Right lobe of liver (tissue), 4 donors: ENCODE measurements at regions not wholly inside any gene's neighbourhood (a gene's known extent, or its start where the extent isn't known, plus 50 kb on each side); places are given as distances from the start of the nearest gene placed in this dataset.

Experiments
- POLR2A ChIP-seq: fragments of 450-650 bp; IDR thresholded peaks from one replicate; pipeline ENCODE4 v1.6.1; 2017; ENCODE audit warnings: antibody characterized with exemption, mild to moderate bottlenecking
- TF ChIP-seq, protein P1 (sequence below), 4 donors: fragments of 200-600 bp in 3 of 4; fragments of 450-650 bp in 1 of 4; IDR thresholded peaks; one replicate each; pipeline versions ENCODE4 v1.5.1 to v1.8.0; 2016 to 2022; ENCODE audit warnings: antibody characterized with exemption in 4 of 4, mild to moderate bottlenecking in 2 of 4
- donor health status: DM: no; HTN: no; CAD: no.
- donor health status: DM: no; HTN: no; CAD: no.
- donor health status: DM: no; HTN: yes; CAD: no.

DNA sequence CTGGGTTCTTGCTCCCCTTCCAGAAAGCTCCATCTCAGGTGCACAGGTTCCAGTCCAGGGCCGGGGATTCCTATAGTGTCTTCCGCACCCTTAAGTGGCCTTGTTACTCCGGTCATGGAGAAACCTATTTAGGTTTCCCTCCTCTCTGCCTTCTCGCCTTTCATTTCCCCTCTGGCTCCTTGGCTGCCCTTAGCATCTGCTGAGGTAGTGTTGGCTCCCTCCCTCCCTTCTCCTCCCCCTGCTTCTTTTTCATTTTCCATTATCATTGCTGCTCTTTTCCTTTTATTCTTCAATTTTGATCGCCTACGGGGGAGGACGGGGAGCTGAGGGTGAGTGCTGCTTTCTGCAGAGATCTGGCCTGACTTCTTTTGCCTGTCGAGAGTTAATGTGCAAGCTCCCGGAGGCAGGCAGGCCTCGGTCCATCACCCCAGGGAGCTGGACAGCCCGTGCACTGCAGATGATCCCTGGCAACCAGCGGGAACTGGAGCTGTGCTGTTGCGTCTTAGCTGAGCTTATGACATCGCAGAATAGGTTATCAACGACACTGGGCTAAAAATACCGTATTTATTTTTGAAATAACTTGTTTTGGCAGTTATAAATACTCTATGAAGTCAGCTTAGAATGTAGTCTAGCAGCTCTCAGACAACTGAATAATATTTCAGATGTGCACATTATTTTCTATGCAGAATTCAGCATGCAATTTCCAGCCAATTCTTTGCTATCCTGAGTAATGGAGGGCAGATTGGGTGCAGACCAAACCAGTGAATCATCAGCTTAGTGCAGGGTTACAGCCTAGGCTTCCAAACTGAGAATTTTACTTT, 141.9 kb downstream of the SLC4A3 start:
- TF ChIP-seq, protein P1, sequence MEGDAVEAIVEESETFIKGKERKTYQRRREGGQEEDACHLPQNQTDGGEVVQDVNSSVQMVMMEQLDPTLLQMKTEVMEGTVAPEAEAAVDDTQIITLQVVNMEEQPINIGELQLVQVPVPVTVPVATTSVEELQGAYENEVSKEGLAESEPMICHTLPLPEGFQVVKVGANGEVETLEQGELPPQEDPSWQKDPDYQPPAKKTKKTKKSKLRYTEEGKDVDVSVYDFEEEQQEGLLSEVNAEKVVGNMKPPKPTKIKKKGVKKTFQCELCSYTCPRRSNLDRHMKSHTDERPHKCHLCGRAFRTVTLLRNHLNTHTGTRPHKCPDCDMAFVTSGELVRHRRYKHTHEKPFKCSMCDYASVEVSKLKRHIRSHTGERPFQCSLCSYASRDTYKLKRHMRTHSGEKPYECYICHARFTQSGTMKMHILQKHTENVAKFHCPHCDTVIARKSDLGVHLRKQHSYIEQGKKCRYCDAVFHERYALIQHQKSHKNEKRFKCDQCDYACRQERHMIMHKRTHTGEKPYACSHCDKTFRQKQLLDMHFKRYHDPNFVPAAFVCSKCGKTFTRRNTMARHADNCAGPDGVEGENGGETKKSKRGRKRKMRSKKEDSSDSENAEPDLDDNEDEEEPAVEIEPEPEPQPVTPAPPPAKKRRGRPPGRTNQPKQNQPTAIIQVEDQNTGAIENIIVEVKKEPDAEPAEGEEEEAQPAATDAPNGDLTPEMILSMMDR (IDR thresholded peaks at IDR 0.05) = no peak
- TF ChIP-seq POLR2A = no peak
